Chondrocyte (in vitro differentiated cells): ENCODE measurements at regions not wholly inside any gene's neighbourhood (a gene's known extent, or its start where the extent isn't known, plus 50 kb on each side); places are given as distances from the start of the nearest gene placed in this dataset.
"Not testable (repeated sequence)": the region's sequence is repeated elsewhere in the genome, so short reads cannot be mapped to it uniquely, and the experiment has no call there.

ENCODE experiments used
- DNase-seq: peaks from one replicate; pipeline ENCODE4 v3.0.0; 2021; ENCODE audit warnings: mixed read lengths, low spot score
- H3K27ac Mint-ChIP-seq: one replicate; pipeline ENCODE4 v1.8.0; 2021; ENCODE audit warnings: mild to moderate bottlenecking, moderate library complexity, mixed read lengths; ENCODE audit not compliant: unreplicated experiment
- H3K27me3 Mint-ChIP-seq: 2 replicates; pipeline ENCODE4 v1.8.0; 2021; ENCODE audit warnings: low read depth, mixed read lengths
- H3K36me3 Mint-ChIP-seq: 2 replicates; pipeline ENCODE4 v1.8.0; 2021; ENCODE audit warnings: low read depth, mixed read lengths
- H3K4me1 Mint-ChIP-seq: 2 replicates; pipeline ENCODE4 v1.8.0; 2021; ENCODE audit warnings: low read depth, mild to moderate bottlenecking, mixed read lengths
- H3K4me3 Mint-ChIP-seq: one replicate; pipeline ENCODE4 v1.8.0; 2021; ENCODE audit warnings: mild to moderate bottlenecking, moderate library complexity, mixed read lengths; ENCODE audit not compliant: unreplicated experiment
- H3K9me3 Mint-ChIP-seq: 2 replicates; pipeline ENCODE4 v1.8.0; 2021; ENCODE audit warnings: low read depth, mixed read lengths
- TF ChIP-seq, protein P1 (sequence below): fragments of 200-600 bp; sonication (generic); IDR thresholded peaks from 2 replicates; pipeline ENCODE4 v1.5.0; 2021; ENCODE audit warnings: antibody characterized with exemption, mild to moderate bottlenecking, moderate library complexity

DNA sequence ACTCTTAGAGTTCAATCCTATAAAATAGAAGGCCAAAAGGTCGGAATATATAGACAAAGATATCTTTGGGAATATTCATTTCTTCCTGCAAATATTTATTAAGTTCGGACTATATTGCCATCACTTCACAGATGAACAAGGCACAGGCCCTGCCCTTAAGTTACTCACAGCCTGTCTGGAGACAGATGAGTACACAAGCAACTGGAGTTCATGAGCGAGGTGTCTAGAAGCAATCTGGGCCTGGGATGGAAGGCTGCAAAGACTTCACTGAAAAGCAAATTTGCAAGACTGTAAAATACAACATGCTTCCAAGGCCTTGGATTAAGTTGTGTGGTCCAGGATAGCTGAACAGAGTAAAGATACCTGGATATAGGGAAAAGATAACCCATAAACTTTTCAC is 56.7 kb upstream of the CEP85L start:
- H3K4me3 Mint-ChIP-seq: no peak overlapping the region
- DNase-seq: no peak

DNA sequence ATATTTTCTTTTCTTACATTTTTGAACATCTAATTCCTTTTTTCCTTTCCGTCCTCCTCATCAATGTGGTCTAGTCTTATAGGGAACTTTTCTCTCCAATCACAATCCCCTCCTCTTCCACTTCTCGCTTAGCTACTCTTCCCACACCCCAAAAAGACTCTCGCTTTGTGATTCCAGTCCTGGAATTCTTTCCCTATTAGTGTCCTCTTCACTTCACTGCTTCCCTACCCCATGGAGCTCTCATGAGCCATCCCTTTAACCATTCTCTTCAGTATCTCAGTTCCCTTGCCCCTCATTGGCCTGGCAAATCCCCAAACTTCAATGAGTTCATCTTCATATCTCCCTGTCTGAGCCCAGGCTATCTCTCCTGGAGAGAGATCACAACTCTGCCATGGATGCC is 55.3 kb upstream of the CEP85L start:
- no peak for DNase-seq
- Mint-ChIP-seq H3K4me1 (peaks cover 59% of the 10 kb centered on the region), H3K27ac (peak overlapping the region; percentile 92), H3K36me3 (no peaks in the 10 kb centered on the region), H3K4me3 (peak overlapping the region; percentile 3), H3K9me3 (no peaks in the 10 kb centered on the region), H3K27me3 (no peaks in the 10 kb centered on the region)
- TF ChIP-seq, protein P1, sequence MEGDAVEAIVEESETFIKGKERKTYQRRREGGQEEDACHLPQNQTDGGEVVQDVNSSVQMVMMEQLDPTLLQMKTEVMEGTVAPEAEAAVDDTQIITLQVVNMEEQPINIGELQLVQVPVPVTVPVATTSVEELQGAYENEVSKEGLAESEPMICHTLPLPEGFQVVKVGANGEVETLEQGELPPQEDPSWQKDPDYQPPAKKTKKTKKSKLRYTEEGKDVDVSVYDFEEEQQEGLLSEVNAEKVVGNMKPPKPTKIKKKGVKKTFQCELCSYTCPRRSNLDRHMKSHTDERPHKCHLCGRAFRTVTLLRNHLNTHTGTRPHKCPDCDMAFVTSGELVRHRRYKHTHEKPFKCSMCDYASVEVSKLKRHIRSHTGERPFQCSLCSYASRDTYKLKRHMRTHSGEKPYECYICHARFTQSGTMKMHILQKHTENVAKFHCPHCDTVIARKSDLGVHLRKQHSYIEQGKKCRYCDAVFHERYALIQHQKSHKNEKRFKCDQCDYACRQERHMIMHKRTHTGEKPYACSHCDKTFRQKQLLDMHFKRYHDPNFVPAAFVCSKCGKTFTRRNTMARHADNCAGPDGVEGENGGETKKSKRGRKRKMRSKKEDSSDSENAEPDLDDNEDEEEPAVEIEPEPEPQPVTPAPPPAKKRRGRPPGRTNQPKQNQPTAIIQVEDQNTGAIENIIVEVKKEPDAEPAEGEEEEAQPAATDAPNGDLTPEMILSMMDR: no peak

More for the DNA sequence above, 56.7 kb upstream of the CEP85L start:
- Mint-ChIP-seq H3K4me1 (peaks cover 59% of the 10 kb centered on the region), H3K9me3 (no peaks in the 10 kb centered on the region), H3K27me3 (no peaks in the 10 kb centered on the region), H3K27ac (peak overlapping the region; percentile 99), H3K36me3 (no peaks in the 10 kb centered on the region)
- TF ChIP-seq, protein P1: no peak

DNA sequence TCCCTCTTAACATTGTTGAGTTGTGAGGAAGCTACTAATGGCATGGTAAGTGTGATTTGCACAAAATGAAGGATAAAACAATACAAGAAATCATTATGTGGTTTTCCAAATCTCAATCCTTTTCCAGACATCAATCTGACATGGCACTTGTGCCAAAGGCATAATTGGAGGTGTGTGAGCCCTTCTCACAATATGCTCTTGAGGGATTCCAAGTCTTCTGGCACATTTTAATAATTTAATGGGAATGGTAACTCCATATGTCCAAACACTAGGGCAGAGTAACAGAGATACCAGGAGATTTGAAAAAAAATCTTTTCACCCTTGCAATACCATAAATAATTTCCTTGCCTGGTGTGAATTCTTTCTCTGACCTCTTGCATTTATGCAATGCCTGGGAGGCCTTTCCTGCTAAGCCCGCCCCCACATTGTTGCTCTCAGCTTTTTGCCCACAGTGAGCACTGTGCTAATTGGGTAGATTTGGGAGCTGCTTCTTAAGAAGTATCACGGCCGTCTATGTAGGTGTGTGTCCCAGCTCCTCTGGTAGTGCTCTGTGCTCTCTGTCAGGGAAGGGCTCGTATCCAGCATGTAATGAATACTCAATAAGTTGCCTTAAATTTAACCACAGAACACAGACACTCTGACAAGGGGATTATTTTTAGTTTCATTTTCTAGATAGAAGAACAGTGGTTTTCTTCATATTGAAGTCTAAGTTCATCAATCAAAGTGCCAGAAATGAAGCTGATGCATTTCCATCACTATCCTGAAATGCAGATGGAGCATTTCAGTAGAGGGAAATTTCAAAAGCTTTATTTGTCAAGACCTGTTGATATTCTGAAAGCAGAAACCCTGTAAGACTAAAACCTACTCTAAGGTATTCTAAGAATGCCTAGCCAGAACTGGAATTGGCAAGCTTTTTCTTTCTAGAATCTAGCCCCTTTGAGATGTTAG is 54.4 kb upstream of the CEP85L start:
- DNase-seq: no peak
- Mint-ChIP-seq H3K9me3 (no peaks in the 10 kb centered on the region), H3K4me3 (peak overlapping the region; percentile 64), H3K27me3 (no peaks in the 10 kb centered on the region), H3K4me1 (peaks cover 59% of the 10 kb centered on the region), H3K27ac (peak overlapping the region; percentile 93), H3K36me3 (no peaks in the 10 kb centered on the region)
- TF ChIP-seq, protein P1: no peak

DNA sequence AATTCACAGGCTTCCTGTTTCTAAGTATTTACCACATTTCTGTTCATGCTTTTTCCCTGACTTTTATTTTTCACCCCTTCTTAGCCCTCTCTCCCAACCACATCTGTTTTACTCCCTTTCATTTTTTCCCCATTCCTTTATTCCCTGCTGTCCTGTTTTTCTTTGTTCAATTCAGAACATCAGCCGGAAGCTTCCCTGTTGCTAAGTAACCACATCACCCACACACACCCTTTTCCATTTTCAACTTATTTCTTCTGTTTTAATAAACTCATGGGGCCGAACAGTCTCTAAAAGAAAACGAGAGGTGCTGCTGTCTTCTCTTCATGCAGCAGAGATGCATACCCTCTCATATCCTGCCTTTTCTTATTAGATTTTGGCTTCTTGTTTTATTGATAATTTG is 53.5 kb upstream of the CEP85L start:
- Mint-ChIP-seq H3K27me3 (no peaks in the 10 kb centered on the region), H3K4me1 (peaks cover 55% of the 10 kb centered on the region), H3K36me3 (no peaks in the 10 kb centered on the region), H3K4me3 (no peak overlapping the region), H3K9me3 (no peaks in the 10 kb centered on the region), H3K27ac (peak overlapping the region; percentile 93)
- TF ChIP-seq, protein P1: no peak
- DNase-seq: no peak

DNA sequence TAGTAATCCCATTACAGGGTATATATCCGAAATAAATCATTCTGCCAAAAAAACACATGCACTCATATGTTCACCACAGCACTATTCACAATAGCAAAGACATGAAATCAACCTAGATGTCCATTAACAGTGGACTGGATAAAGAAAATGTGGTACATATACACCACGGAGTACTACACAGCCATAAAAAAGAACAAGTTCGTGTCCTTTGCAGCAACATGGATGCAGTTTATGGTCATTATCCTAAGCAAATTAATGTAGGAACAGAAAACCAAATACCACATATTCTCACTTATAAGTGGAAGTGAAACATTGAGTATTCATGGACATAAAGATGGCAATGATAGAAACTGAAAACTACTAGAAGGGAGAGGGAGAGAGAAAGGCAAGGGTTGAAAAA is 49.9 kb upstream of the CEP85L start:
- H3K36me3 Mint-ChIP-seq, H3K27ac Mint-ChIP-seq, H3K9me3 Mint-ChIP-seq, H3K4me3 Mint-ChIP-seq, H3K27me3 Mint-ChIP-seq, DNase-seq: not testable (repeated sequence)
- peaks cover 23% of the 10 kb centered on the region for H3K4me1 Mint-ChIP-seq
